Vagina (tissue), 2 donors: ENCODE measurements at regions not wholly inside any gene's neighbourhood (a gene's known extent, or its start where the extent isn't known, plus 50 kb on each side); places are given as distances from the start of the nearest gene placed in this dataset.

Source experiments
- POLR2A ChIP-seq, 2 donors: fragments of 450-650 bp; IDR thresholded peaks; one replicate each; pipeline ENCODE4 v1.6.1; 2017; ENCODE audit warnings: antibody characterized with exemption in 2 of 2, mild to moderate bottlenecking in 2 of 2, moderate library complexity in 2 of 2
- POLR2AphosphoS5 ChIP-seq, 2 donors: sonication (generic); formaldehyde crosslinking; IDR thresholded peaks; one replicate each; pipeline ENCODE4 v1.9.0; 2017; ENCODE audit warnings: antibody characterized with exemption in 2 of 2, mild to moderate bottlenecking in 2 of 2, low read depth in 1 of 2; ENCODE audit not compliant: insufficient read depth in 1 of 2
- TF ChIP-seq, protein P1 (sequence below), 3 experiments: fragments of 450-650 bp in 2 of 3; fragments of 200-600 bp in 1 of 3; sonication (generic) in 1 of 3; IDR thresholded peaks; one replicate each; pipeline ENCODE4 v1.5.1; 2017 to 2019; ENCODE audit warnings: antibody characterized with exemption in 3 of 3, mild to moderate bottlenecking in 2 of 3, moderate library complexity in 2 of 3

- TF ChIP-seq, protein P1, sequence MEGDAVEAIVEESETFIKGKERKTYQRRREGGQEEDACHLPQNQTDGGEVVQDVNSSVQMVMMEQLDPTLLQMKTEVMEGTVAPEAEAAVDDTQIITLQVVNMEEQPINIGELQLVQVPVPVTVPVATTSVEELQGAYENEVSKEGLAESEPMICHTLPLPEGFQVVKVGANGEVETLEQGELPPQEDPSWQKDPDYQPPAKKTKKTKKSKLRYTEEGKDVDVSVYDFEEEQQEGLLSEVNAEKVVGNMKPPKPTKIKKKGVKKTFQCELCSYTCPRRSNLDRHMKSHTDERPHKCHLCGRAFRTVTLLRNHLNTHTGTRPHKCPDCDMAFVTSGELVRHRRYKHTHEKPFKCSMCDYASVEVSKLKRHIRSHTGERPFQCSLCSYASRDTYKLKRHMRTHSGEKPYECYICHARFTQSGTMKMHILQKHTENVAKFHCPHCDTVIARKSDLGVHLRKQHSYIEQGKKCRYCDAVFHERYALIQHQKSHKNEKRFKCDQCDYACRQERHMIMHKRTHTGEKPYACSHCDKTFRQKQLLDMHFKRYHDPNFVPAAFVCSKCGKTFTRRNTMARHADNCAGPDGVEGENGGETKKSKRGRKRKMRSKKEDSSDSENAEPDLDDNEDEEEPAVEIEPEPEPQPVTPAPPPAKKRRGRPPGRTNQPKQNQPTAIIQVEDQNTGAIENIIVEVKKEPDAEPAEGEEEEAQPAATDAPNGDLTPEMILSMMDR (IDR thresholded peaks at IDR 0.05), result no peak
- TF ChIP-seq POLR2A (IDR thresholded peaks at IDR 0.05) (no peak), POLR2AphosphoS5 (IDR thresholded peaks at IDR 0.05; ENCODE audit: insufficient read depth in 1 of 2, low read depth in 1 of 2) (no peak)
Measured at GRCh38 chr13:52911340-52911739, 62.9 kb upstream of the PCDH8 start.
